Inflammatory macrophage treated with lipopolysaccharide for 4 hours (primary cell): ENCODE measurements at regions not wholly inside any gene's neighbourhood (a gene's known extent, or its start where the extent isn't known, plus 50 kb on each side); places are given as distances from the start of the nearest gene placed in this dataset.
"Not testable (repeated sequence)": the region's sequence is repeated elsewhere in the genome, so short reads cannot be mapped to it uniquely, and the experiment has no call there.

Experiments
- DNase-seq: peaks from one replicate; pipeline ENCODE4 v3.0.0-alpha.2; 2020

- DNase-seq = not testable (repeated sequence)
Measured at GRCh38 chr10:46645110-46645509, 66.2 kb downstream of the SYT15 start.

GRCh38 chr10:46646132-46646531 lies 67.2 kb downstream of the SYT15 start:
- not testable (repeated sequence) for DNase-seq

- DNase-seq = not testable (repeated sequence)
Measured at GRCh38 chr10:46650967-46651366, 72.0 kb downstream of the SYT15 start.

GRCh38 chr10:46657437-46657836 lies 78.5 kb downstream of the SYT15 start:
- DNase-seq = not testable (repeated sequence)

- not testable (repeated sequence) for DNase-seq
Measured at GRCh38 chr10:46660027-46660834, 81.3 kb downstream of the SYT15 start.

- DNase-seq = not testable (repeated sequence)
Measured at GRCh38 chr10:46660835-46661164, 81.9 kb downstream of the SYT15 start.

- not testable (repeated sequence) for DNase-seq
Measured at GRCh38 chr10:46665536-46665935, 86.6 kb downstream of the SYT15 start.

- not testable (repeated sequence) for DNase-seq
Measured at GRCh38 chr10:46668357-46668997, 89.5 kb downstream of the SYT15 start.

GRCh38 chr10:46677836-46678435 lies 99.0 kb downstream of the SYT15 start:
- DNase-seq = not testable (repeated sequence)

- not testable (repeated sequence) for DNase-seq
Measured at GRCh38 chr10:46691397-46691796, 112.5 kb downstream of the SYT15 start.

GRCh38 chr10:46693218-46693617 lies 114.3 kb downstream of the SYT15 start:
- DNase-seq = not testable (repeated sequence)

- DNase-seq = not testable (repeated sequence)
Measured at GRCh38 chr10:46717264-46717663, 138.3 kb downstream of the SYT15 start.

GRCh38 chr10:46718014-46718413 lies 139.1 kb downstream of the SYT15 start:
- DNase-seq = not testable (repeated sequence)

- peak; percentile 11 for DNase-seq
Measured at GRCh38 chr10:46720386-46720785, 141.5 kb downstream of the SYT15 start.

GRCh38 chr10:46720811-46721518 lies 142.0 kb downstream of the SYT15 start:
- DNase-seq = not testable (repeated sequence)

- DNase-seq = not testable (repeated sequence)
Measured at GRCh38 chr10:46724258-46724657, 145.3 kb downstream of the SYT15 start.

GRCh38 chr10:46728359-46728758 lies 149.4 kb downstream of the SYT15 start:
- DNase-seq = not testable (repeated sequence)

- DNase-seq = not testable (repeated sequence)
Measured at GRCh38 chr10:46730729-46731128, 151.8 kb downstream of the SYT15 start.

- DNase-seq = not testable (repeated sequence)
Measured at GRCh38 chr10:46733635-46734261, 154.8 kb downstream of the SYT15 start.

- not testable (repeated sequence) for DNase-seq
Measured at GRCh38 chr10:46734262-46734642, 155.3 kb downstream of the SYT15 start.

GRCh38 chr10:46739919-46740318 lies 161.0 kb downstream of the SYT15 start:
- not testable (repeated sequence) for DNase-seq

- DNase-seq = not testable (repeated sequence)
Measured at GRCh38 chr10:46740368-46740767, 161.4 kb downstream of the SYT15 start.

GRCh38 chr10:46749003-46749402 lies 162.2 kb upstream of the PTPN20 start:
- not testable (repeated sequence) for DNase-seq
